NCI-H146 (cell line): ENCODE measurements at regions not wholly inside any gene's neighbourhood (a gene's known extent, or its start where the extent isn't known, plus 50 kb on each side); places are given as distances from the start of the nearest gene placed in this dataset.
"Not testable (repeated sequence)": the region's sequence is repeated elsewhere in the genome, so short reads cannot be mapped to it uniquely, and the experiment has no call there.

Experiments used
- DNase-seq: peaks from one replicate; lab custom pipeline; 2025; lab: John Stamatoyannopoulos, UW

DNA sequence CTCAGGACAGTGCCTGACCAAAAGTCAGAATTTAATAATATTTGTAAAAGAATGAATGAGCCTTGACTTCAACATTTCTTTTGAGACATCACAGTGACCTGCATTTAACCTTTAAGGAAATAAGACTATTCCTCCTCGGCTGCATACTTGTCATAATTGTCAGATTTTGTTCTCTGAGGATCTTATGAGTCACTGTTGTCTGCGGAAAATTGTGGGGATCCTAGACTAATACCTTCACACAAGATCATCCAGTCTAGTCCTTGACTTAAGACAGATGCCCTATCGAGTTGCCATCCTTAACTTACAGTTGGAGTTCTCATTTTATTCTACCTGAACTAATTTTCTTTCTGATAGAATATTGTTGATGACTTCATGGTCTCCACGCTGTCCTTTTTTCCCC lies 198.4 kb downstream of the DLEU7 start:
- DNase-seq = no peak

GRCh38 chr13:50646070-50646469 lies 197.4 kb downstream of the DLEU7 start:
- DNase-seq = no peak

DNA sequence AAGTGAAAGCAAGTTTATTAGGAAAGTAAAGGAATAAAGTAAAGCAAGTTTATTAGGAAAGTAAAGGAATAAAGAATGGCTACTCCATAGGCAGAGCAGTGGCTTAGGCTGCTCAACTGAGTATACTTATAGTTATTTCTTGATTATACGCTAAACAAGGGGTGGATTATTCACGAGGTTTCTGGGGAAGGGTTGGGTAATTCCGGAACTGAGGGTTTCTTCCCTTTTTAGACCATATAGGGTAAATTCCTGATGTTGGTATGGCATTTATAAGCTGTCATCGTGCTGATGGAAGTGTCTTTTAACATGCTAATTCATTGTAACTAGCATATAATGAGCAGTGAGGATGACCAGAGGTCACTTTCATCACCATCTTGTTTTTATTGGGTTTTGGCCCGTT lies 194.3 kb downstream of the DLEU7 start:
- DNase-seq = no peak

DNA sequence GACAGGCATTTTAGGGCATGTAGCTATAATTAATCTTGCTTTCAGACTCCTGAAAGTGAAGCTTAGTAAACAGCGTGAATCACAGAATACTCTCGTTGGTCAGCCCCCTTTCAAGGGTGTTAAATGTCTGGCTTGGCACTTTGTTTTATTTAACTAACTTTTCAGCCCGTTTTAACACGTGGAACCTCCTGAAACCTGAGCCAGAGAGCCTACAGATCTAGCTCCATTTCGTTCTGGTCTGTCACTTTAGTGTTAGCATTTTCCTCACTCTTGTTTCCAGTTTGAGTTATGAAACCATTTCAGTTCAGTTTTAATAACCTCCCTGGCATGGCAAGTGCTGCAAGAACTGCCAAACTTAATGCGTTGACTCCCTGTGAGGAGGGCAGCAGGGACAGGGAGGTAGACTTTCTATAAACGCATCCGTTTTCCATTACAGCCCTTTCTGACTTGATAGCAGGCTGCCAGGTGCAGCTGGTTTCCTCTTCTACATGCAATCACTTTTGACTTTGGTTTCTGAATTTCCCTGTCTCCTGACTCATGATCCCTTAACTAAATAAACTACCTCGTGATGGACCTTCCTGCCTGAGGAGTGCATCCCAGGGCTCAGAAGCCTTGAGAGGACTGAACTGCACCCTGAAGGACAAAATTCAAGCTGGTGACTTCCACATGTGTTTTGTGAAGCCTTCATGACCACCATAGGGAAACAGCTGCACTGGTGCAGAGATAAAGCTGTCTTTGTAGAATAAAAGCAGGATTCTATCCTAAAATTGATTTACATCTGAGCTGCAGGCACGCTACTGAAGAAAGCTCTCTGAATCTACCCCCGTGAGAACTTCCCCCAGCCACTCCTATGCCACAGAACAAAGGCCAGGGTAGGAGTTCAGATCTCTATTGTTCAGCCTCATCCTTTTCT lies 192.6 kb downstream of the DLEU7 start:
- peak; percentile 50 for DNase-seq

GRCh38 chr13:50651922-50652321 lies 191.6 kb downstream of the DLEU7 start:
- DNase-seq = no peak

DNA sequence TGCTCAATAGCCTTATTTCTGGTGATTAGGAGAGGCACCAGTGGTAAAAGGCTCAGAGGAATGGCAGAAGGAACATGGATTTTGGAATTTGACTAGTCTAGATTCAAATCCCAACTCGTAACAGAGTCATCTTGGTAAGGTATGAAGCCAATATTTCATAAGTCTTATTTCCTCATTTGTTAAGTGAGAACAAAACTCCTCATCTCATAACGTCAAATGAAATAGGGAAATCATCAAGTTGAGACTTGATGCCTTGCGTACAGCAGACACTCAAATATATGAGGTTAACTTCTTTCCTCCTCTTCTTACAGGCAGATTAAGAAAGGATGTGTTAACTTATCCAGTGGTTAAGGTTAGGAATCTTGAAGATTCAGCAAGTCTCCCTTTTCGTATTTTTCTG lies 189.2 kb downstream of the DLEU7 start:
- no peak for DNase-seq

GRCh38 chr13:50661881-50662280 lies 181.6 kb downstream of the DLEU7 start:
- not testable (repeated sequence) for DNase-seq

GRCh38 chr13:50664951-50665350 lies 178.5 kb downstream of the DLEU7 start:
- no peak for DNase-seq

GRCh38 chr13:50668049-50668448 lies 175.4 kb downstream of the DLEU7 start:
- DNase-seq = no peak

- DNase-seq = no peak
These were observed 174.7 kb downstream of the DLEU7 start for GRCh38 chr13:50668691-50669271.

DNA sequence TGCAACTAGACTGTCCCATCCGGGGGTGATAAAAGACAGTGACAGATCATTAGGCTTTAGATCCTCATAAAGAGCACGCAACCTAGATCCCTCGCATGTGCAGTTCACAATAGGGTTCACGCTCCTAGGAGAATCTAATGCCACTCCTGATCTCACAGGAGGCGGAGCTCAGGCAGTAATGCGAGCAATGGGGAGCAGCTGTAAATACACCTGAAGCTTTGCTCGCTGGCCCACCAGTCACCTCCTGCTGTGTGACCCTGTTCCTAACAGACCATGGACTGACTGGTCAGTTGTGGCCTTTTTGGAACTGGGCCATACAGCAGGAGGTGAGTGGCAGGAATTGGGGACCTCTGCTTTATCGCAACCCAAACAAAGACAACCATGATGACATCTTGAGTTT lies 173.2 kb downstream of the DLEU7 start:
- peak; percentile 48 for DNase-seq

DNA sequence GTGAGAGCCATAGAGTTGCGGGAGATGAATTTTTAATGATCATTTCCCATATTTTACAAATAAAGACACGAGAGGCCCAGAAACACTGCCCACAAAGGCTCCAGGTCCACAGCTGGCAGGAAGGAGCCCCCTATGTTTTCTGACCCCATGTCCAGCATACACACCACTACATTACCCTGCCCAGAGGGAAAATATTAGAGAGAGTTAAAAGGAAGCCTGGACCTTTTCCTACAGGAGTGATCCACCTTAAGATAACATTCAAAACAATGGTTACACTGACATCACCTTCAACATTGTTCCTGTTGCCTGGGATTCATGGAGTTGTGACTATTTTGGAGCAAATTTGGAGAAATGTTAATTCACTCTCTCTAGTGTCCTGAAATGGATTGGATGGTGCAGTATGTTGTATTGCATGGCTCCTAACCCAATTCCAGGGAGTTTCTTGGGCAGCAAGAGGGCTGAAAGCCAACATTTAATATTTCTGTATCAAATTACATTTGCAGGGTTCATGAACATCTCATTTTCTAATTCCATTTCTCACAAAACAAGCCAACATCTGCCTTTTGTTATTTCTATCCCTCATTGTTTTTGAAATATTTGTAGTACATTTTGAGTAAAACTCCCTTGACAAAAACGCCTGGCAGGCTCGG lies 172.5 kb downstream of the DLEU7 start:
- no peak for DNase-seq

DNA sequence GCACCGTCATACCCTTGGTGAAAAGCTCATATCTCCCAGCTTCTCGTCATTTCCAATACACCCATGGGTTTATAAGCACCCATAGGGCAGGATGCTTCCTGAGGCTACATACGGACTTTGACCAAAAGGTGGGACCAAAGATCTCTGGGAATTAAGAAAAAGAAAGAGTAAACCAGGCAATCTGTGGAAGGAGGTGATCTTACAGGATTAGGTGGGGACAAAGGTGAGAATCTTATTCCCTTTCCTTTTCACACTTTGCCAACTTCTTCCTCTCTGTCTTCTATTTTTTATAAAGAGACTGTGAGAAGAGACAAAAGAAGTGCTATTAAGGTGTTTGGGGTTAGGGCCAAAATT lies 172.0 kb downstream of the DLEU7 start:
- DNase-seq = no peak

DNA sequence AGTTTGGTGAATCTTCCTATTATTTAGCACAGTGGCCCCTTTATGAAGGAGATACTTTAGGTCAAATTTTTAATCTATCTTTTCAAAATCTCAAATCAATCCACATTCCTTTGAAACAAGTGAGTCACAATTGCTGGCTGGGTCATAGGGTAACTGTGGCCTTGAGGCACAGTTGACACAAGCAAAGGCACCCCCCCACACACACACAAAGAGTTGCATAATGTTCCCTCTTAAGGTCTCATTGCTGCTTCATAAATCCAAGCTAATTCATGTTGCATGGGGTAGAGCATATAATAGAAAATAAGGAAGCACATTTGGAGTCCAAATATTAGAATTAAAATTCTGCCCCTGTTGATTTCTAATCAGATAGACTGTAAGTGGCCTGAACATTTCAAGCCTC lies 171.5 kb downstream of the DLEU7 start:
- DNase-seq = no peak

- no peak for DNase-seq
These were observed 167.8 kb downstream of the DLEU7 start for GRCh38 chr13:50675651-50676050.

DNA sequence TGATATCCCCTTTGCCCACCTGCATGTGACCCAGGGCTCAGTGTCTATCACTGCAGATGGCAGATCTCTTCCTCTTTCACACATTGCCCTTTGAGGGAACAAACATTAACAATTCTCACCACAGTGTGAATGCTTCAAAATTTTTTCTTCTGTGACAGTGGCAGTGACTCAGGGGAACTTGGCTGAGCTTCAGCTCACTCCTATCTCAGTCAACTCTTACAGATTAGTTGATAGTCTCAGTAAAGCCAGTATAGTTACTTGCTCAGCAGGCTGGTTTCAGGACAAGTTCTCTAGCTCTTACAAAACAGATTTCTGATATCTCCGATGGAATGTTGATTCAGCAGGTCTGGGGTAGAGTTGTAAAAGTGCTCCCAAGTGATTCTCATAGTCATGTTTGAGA lies 166.9 kb downstream of the DLEU7 start:
- DNase-seq = no peak

DNA sequence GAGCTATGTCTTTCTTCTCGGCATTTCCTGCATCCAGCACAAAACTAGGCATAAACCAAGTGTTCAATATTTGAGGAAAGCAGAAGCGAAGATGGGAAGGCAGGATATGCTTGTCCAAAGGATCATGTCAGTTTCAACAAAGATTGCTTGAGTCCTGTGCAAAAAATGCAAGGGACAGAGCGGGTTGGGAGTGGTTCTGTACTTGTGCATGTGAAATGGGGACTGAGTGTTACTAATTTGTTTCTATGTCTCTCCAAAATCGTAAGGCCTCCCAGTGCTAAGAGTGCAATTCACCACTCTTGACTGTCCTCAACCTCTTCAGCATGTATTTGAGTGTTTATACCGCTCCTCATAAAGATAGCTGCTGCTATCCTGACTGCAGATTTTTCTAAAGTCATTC lies 166.2 kb downstream of the DLEU7 start:
- no peak for DNase-seq

GRCh38 chr13:50677687-50678463 lies 165.6 kb downstream of the DLEU7 start:
- peak; percentile 72 for DNase-seq

DNA sequence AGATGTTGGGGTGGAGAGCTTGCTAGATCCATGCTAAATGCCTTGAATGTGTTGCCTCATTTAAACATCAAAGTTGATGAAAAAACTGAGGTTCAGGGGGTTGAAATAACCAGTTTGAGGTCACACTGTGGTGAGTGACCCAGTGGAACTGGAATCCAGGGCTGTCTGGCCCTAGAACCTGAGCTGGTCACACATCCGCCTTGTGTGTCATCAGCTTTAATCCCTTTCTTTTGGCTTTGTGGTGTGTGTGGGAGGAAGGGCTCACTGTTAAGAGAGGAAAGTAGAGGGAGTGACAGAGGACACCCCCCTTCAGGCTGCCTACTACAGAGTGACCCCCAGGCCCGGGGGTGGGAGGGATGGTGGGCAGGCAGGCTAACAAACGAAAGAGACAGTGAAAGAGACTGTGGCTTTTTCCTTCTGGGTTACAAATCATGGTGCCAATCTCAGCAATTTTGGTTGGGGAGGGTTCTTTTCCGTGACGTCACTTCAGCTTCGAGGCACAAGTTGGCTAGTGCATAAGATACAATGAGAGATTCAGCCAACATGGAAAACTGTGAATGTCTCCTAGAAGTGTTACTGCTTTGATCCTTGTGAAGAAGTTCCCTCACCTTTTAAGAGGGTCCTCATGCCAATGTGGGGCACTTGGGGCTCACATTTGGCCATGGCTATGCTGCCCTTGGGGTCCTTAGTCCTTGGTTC lies 164.9 kb downstream of the DLEU7 start:
- DNase-seq = no peak

DNA sequence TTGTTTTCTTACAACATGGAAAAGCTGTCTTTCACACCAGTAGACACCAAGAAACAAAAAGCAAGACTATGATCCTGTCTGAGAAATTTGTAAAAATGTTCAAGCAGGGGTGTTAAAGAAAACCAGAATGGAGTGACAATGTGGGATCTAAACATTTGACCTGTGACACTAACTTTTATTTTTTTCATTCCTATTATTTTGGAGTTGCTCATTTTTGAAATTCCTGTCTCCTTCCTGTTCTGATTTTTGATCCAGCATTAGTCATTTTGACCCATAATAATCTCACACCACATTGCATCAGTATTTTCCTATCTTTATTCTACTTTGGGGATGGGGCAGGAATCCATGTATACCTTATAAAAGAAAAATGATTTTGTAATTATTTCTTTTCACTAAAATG lies 164.2 kb downstream of the DLEU7 start:
- DNase-seq = no peak

GRCh38 chr13:50682002-50682401 lies 161.5 kb downstream of the DLEU7 start:
- DNase-seq = no peak

GRCh38 chr13:50682966-50683365 lies 160.5 kb downstream of the DLEU7 start:
- no peak for DNase-seq
